ENCODE measurements at regions not wholly inside any gene's neighbourhood (a gene's known extent, or its start where the extent isn't known, plus 50 kb on each side); places are given as distances from the start of the nearest gene placed in this dataset.

- Histone ChIP-seq H3K4me3 (replicated peaks in 1 of 2; ENCODE audit: low read depth in 1 of 2, low read length in 2 of 2) (no peak overlapping the region), H4K20me1 (ENCODE audit: insufficient read depth) (no peaks in the 10 kb centered on the region), H3K9ac (ENCODE audit: low read length) (no peak overlapping the region), H3K27ac (ENCODE audit: low read depth, low read length) (no peak overlapping the region), H3K4me1 (ENCODE audit: control insufficient read depth in 1 of 2, insufficient read depth in 2 of 2, low read length in 2 of 2) (peaks cover 0 to 6% of the 10 kb centered on the region in 2 experiments; a peak in 1 of 4 replicates), H3K36me3 (ENCODE audit: control insufficient read depth in 1 of 2, insufficient read depth in 2 of 2, low read length in 2 of 2) (no peaks in the 10 kb centered on the region), H2AFZ (ENCODE audit: low read depth, low read length, poor library complexity, severe bottlenecking) (peak overlapping the region; percentile 16), H3K9me3 (ENCODE audit: control insufficient read depth in 1 of 2, insufficient read depth in 1 of 2, low read depth in 1 of 2, low read length in 2 of 2) (no peaks in the 10 kb centered on the region), H3K79me2 (ENCODE audit: insufficient read depth, low read length) (no peaks in the 10 kb centered on the region), H3K27me3 (ENCODE audit: insufficient read depth, low read length) (no peaks in the 10 kb centered on the region), H3K9me2 (ENCODE audit: insufficient read depth) (no peaks in the 10 kb centered on the region), H3K4me2 (ENCODE audit: low read length) (no peak overlapping the region)
- ChIA-PET CTCF (no interaction called here), POLR2A (no interaction called here), RAD21 (ENCODE audit: low non-redundant PET in 1 of 2, low total read pairs in 2 of 2, uncharacterized antibody in 2 of 2, unreplicated experiment in 2 of 2) (no interaction called here)
- intact Hi-C loops (cut with micrococcal nuclease): no loop called here
- ATAC-seq (no peak), DNase-seq (ENCODE audit: low read depth, low spot score) (no peak)
- TF ChIP-seq POLR2AphosphoS5 (IDR thresholded peaks at IDR 0.05; ENCODE audit: low read depth, low read length): no peak
- TF ChIP-seq RAD21 (IDR thresholded peaks at IDR 0.05; ENCODE audit: low read depth): peak; percentile 15; the same call in 1 of the 2 replicates
- no TSS peak for BruUV-seq (replicated peaks)
These were observed 535.2 kb upstream of the ID4 start for GRCh38 chr6:19301980-19302379.

- H3K79me2 ChIP-seq (ENCODE audit: insufficient read depth, low read length): no peaks in the 10 kb centered on the region
- H3K9me3 ChIP-seq (ENCODE audit: control insufficient read depth in 1 of 2, insufficient read depth in 1 of 2, low read depth in 1 of 2, low read length in 2 of 2): no peaks in the 10 kb centered on the region
- peaks cover 0 to 6% of the 10 kb centered on the region in 2 experiments; a peak in 1 of 4 replicates for H3K4me1 ChIP-seq (ENCODE audit: control insufficient read depth in 1 of 2, insufficient read depth in 2 of 2, low read length in 2 of 2)
- ChIA-PET RAD21 (ENCODE audit: low non-redundant PET in 1 of 2, low total read pairs in 2 of 2, uncharacterized antibody in 2 of 2, unreplicated experiment in 2 of 2) (no interaction called here), POLR2A (no interaction called here), CTCF (no interaction called here)
- no peak overlapping the region for H2AFZ ChIP-seq (ENCODE audit: low read depth, low read length, poor library complexity, severe bottlenecking)
- no peaks in the 10 kb centered on the region for H3K36me3 ChIP-seq (ENCODE audit: control insufficient read depth in 1 of 2, insufficient read depth in 2 of 2, low read length in 2 of 2)
- no TSS peak for BruUV-seq (replicated peaks)
- intact Hi-C loops (cut with micrococcal nuclease): no loop called here
- H3K9ac ChIP-seq (ENCODE audit: low read length): no peak overlapping the region
- TF ChIP-seq EZH2phosphoT487 (IDR thresholded peaks at IDR 0.05; ENCODE audit: borderline replicate concordance) (no peak), SP1 (IDR thresholded peaks at IDR 0.05; ENCODE audit: low read depth) (no peak), ZBTB33 (IDR thresholded peaks at IDR 0.05; ENCODE audit: extremely low read depth, insufficient replicate concordance, low read length) (no peak), EZH2 (IDR thresholded peaks at IDR 0.05) (no peak), SIN3A (IDR thresholded peaks at IDR 0.05; ENCODE audit: low read depth) (no peak), EGR1 (IDR thresholded peaks at IDR 0.05; ENCODE audit: low read depth) (no peak), FOSL1 (IDR thresholded peaks at IDR 0.05; ENCODE audit: low read depth) (no peak), JUND (IDR thresholded peaks at IDR 0.05) (no peak), POLR2A (IDR thresholded peaks at IDR 0.05; ENCODE audit: borderline replicate concordance, extremely low read depth, insufficient read depth, insufficient read length) (no peak), CEBPB (IDR thresholded peaks at IDR 0.05; ENCODE audit: low read depth) (no peak), POLR2AphosphoS5 (IDR thresholded peaks at IDR 0.05; ENCODE audit: low read depth, low read length) (no peak), MAX (IDR thresholded peaks at IDR 0.05) (no peak)
- DNase-seq (ENCODE audit: low read depth, low spot score) (no peak), ATAC-seq (no peak)
- no peaks in the 10 kb centered on the region for H3K27me3 ChIP-seq (ENCODE audit: insufficient read depth, low read length)
- H3K9me2 ChIP-seq (ENCODE audit: insufficient read depth): no peaks in the 10 kb centered on the region
- no peak overlapping the region for H3K4me2 ChIP-seq (ENCODE audit: low read length)
- no peak overlapping the region for H3K4me3 ChIP-seq (replicated peaks in 1 of 2; ENCODE audit: low read depth in 1 of 2, low read length in 2 of 2)
- H3K27ac ChIP-seq (ENCODE audit: low read depth, low read length): no peak overlapping the region
- no peaks in the 10 kb centered on the region for H4K20me1 ChIP-seq (ENCODE audit: insufficient read depth)
These were observed 533.8 kb upstream of the ID4 start for GRCh38 chr6:19303383-19303782.
